Neural cell (in vitro differentiated cells): ENCODE measurements at regions not wholly inside any gene's neighbourhood (a gene's known extent, or its start where the extent isn't known, plus 50 kb on each side); places are given as distances from the start of the nearest gene placed in this dataset.

Experiments used
- H2AFZ ChIP-seq: fragments of 200-600, 300-800 bp; sonication (generic), shearing (Covaris generic); 2 replicates; pipeline ENCODE4 v1.6.0; 2014; ENCODE audit warnings: low read depth, mild to moderate bottlenecking, antibody characterized with exemption, low read length, moderate library complexity
- H3F3A ChIP-seq: fragments of 200-600 bp; shearing (Covaris generic); 2 replicates; pipeline ENCODE4 v1.6.1; 2016; ENCODE audit warnings: mild to moderate bottlenecking, moderate library complexity, mixed read lengths, antibody characterized with exemption, low read length; ENCODE audit not compliant: insufficient read depth, poor library complexity, severe bottlenecking
- H3K27ac ChIP-seq: fragments of 200-600, 300-800 bp; sonication (generic), shearing (Covaris generic); 2 replicates; pipeline ENCODE4 v1.5.1; 2014; ENCODE audit warnings: mild to moderate bottlenecking, low read length, moderate library complexity
- H3K27me3 ChIP-seq: fragments of 300-800, 200-600 bp; sonication (generic), shearing (Covaris generic); 2 replicates; pipeline ENCODE4 v1.6.0; 2014; ENCODE audit warnings: mild to moderate bottlenecking, low read depth, low read length, moderate library complexity; ENCODE audit not compliant: insufficient read depth
- H3K36me3 ChIP-seq: fragments of 300-800, 200-600 bp; sonication (generic), shearing (Covaris generic); 2 replicates; pipeline ENCODE4 v1.5.1; 2014; ENCODE audit warnings: mild to moderate bottlenecking, antibody characterized with exemption, low read length, moderate library complexity; ENCODE audit not compliant: insufficient read depth
- H3K4me2 ChIP-seq: fragments of 300-800, 200-600 bp; sonication (generic), shearing (Covaris generic); 2 replicates; pipeline ENCODE4 v1.6.0; 2014; ENCODE audit warnings: mild to moderate bottlenecking, low read length
- H3K4me3 ChIP-seq: fragments of 300-800, 200-600 bp; sonication (generic), shearing (Covaris generic); 2 replicates; pipeline ENCODE4 v1.5.1; 2014; ENCODE audit warnings: mild to moderate bottlenecking, low read length, moderate library complexity
- H3K79me2 ChIP-seq: fragments of 200-600 bp; shearing (Covaris generic); replicated peaks from 2 replicates; pipeline ENCODE4 v1.6.0; 2014; ENCODE audit warnings: mild to moderate bottlenecking, low read length, moderate library complexity; ENCODE audit not compliant: insufficient read depth
- H3K9ac ChIP-seq: fragments of 300-800, 200-600 bp; sonication (generic), shearing (Covaris generic); 2 replicates; pipeline ENCODE4 v1.6.1; 2016; ENCODE audit warnings: mild to moderate bottlenecking, low read length, mixed read lengths
- H3K9me2 ChIP-seq: fragments of 200-600 bp; shearing (Covaris generic); 2 replicates; pipeline ENCODE4 v1.6.1; 2016; ENCODE audit warnings: mild to moderate bottlenecking, low read length, mixed read lengths; ENCODE audit not compliant: insufficient read depth
- H3K9me3 ChIP-seq: fragments of 200-600, 300-800 bp; sonication (generic), shearing (Covaris generic); 2 replicates; pipeline ENCODE4 v1.6.1; 2016; ENCODE audit warnings: mild to moderate bottlenecking, mixed run types, low read length, moderate library complexity, mixed read lengths
- H4K20me1 ChIP-seq: fragments of 200-600 bp; shearing (Covaris generic); 2 replicates; pipeline ENCODE4 v1.6.1; 2016; ENCODE audit warnings: mild to moderate bottlenecking, mixed run types; ENCODE audit not compliant: insufficient read depth
- EP300 ChIP-seq: fragments of 450-650 bp; conservative IDR thresholded peaks from 2 replicates; pipeline ENCODE4 v1.6.1; 2014; ENCODE audit warnings: antibody characterized with exemption, mild to moderate bottlenecking, moderate library complexity; ENCODE audit not compliant: poor library complexity, severe bottlenecking
- EZH2 ChIP-seq: fragments of 200-600, 300-800 bp; shearing (Covaris generic), sonication (generic); IDR thresholded peaks from 2 replicates; pipeline ENCODE4 v1.6.1; 2014; ENCODE audit warnings: antibody characterized with exemption, low read length, borderline replicate concordance, mild to moderate bottlenecking; ENCODE audit not compliant: insufficient read depth, poor library complexity, severe bottlenecking
- MXI1 ChIP-seq: fragments of 450-650 bp; conservative IDR thresholded peaks from 2 replicates; pipeline ENCODE4 v1.6.1; 2014; ENCODE audit warnings: antibody characterized with exemption, mild to moderate bottlenecking; ENCODE audit not compliant: poor library complexity, severe bottlenecking
- POLR2AphosphoS5 ChIP-seq: IDR thresholded peaks from 2 replicates; pipeline ENCODE4 v1.6.1; 2012
- RAD21 ChIP-seq: fragments of 450-650 bp; conservative IDR thresholded peaks from 2 replicates; pipeline ENCODE4 v1.6.1; 2014; ENCODE audit warnings: antibody characterized with exemption, mild to moderate bottlenecking, moderate library complexity
- REST ChIP-seq: IDR thresholded peaks from 2 replicates; pipeline ENCODE4 v1.6.1; 2012; ENCODE audit warnings: borderline replicate concordance
- SMC3 ChIP-seq: fragments of 450-650 bp; conservative IDR thresholded peaks from 2 replicates; pipeline ENCODE4 v1.6.1; 2014; ENCODE audit warnings: antibody characterized with exemption, mild to moderate bottlenecking, moderate library complexity; ENCODE audit not compliant: poor library complexity
- TAF1 ChIP-seq: IDR thresholded peaks from 2 replicates; pipeline ENCODE4 v1.6.1; 2012; ENCODE audit warnings: low read depth
- TF ChIP-seq, protein P1 (sequence below): fragments of 450-650 bp; IDR thresholded peaks from 2 replicates; pipeline ENCODE4 v1.5.1; 2014; ENCODE audit warnings: antibody characterized with exemption, mild to moderate bottlenecking, moderate library complexity; ENCODE audit not compliant: poor library complexity, severe bottlenecking

DNA sequence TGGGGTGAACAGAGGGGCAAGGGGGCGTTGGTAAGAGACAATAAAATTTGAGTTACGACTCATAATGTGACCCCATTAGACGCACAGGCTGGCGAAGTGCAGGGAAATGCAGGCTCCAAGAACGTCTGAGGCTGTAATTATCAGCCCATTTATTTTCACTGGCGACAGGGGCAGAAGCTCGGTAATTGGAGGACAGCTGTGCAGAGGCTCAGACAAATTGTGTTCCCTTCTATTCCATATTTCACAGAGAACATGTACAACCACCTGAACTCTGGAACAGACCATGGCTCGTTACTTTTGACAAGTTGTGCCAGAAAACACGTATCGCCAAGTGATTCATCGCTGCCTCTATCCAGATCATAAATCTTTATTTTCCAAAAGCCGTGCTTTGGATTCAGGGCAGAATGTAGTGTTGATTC, 137.3 kb upstream of the FRMD4A start:
- no peaks in the 10 kb centered on the region for H3K9me3 ChIP-seq
- TF ChIP-seq TAF1 (no peak), EP300 (no peak), MXI1 (no peak), POLR2AphosphoS5 (no peak), RAD21 (no peak), REST (no peak), EZH2 (no peak), SMC3 (no peak)
- TF ChIP-seq, protein P1, sequence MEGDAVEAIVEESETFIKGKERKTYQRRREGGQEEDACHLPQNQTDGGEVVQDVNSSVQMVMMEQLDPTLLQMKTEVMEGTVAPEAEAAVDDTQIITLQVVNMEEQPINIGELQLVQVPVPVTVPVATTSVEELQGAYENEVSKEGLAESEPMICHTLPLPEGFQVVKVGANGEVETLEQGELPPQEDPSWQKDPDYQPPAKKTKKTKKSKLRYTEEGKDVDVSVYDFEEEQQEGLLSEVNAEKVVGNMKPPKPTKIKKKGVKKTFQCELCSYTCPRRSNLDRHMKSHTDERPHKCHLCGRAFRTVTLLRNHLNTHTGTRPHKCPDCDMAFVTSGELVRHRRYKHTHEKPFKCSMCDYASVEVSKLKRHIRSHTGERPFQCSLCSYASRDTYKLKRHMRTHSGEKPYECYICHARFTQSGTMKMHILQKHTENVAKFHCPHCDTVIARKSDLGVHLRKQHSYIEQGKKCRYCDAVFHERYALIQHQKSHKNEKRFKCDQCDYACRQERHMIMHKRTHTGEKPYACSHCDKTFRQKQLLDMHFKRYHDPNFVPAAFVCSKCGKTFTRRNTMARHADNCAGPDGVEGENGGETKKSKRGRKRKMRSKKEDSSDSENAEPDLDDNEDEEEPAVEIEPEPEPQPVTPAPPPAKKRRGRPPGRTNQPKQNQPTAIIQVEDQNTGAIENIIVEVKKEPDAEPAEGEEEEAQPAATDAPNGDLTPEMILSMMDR, result no peak
- no peak overlapping the region for H3K4me2 ChIP-seq
- H3F3A ChIP-seq, result peaks cover 3% of the 10 kb centered on the region
- no peaks in the 10 kb centered on the region for H3K27me3 ChIP-seq
- no peaks in the 10 kb centered on the region for H3K36me3 ChIP-seq
- H3K4me3 ChIP-seq, result no peak overlapping the region
- no peak overlapping the region for H2AFZ ChIP-seq
- no peaks in the 10 kb centered on the region for H3K79me2 ChIP-seq
- H3K27ac ChIP-seq, result no peak overlapping the region
- no peak overlapping the region for H3K9ac ChIP-seq
- H4K20me1 ChIP-seq, result no peaks in the 10 kb centered on the region
- no peaks in the 10 kb centered on the region for H3K9me2 ChIP-seq

DNA sequence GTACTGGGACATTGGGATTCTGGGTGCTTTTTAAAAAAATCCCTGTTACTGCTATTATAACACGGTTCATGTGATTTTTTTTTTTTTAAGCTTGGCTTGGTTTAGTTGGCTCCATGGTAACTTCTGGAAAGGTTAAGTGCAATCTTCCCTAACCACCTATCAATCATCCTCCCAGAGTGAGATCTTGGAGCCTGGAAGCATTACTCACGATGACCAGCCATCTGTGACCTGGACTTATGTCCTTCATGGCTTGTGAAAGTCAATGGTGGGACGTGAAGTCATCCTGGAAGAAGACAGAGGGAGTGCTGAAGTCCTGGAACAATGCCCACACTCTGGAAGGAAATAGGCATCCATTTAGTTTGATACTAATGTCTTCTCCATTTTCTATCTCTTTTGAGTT, 135.5 kb upstream of the FRMD4A start:
- no peak overlapping the region for H3K27ac ChIP-seq
- no peaks in the 10 kb centered on the region for H3K36me3 ChIP-seq
- H3K4me3 ChIP-seq, result no peak overlapping the region
- no peak overlapping the region for H3K9ac ChIP-seq
- H3K27me3 ChIP-seq, result no peaks in the 10 kb centered on the region
- H3K79me2 ChIP-seq, result no peaks in the 10 kb centered on the region
- peaks cover 3% of the 10 kb centered on the region for H3F3A ChIP-seq
- no peaks in the 10 kb centered on the region for H3K9me3 ChIP-seq
- no peaks in the 10 kb centered on the region for H3K9me2 ChIP-seq
- H2AFZ ChIP-seq, result no peak overlapping the region
- TF ChIP-seq, protein P1, result no peak
- no peak for TF ChIP-seq RAD21
- TF ChIP-seq REST, result no peak
- H4K20me1 ChIP-seq, result no peaks in the 10 kb centered on the region
- no peak overlapping the region for H3K4me2 ChIP-seq
